ENCODE measurements at regions not wholly inside any gene's neighbourhood (a gene's known extent, or its start where the extent isn't known, plus 50 kb on each side); places are given as distances from the start of the nearest gene placed in this dataset.

- no peak overlapping the region for H3K4me2 ChIP-seq (ENCODE audit: insufficient read depth, low read length)
- ATAC-seq (no peak), DNase-seq (ENCODE audit: extremely low read depth in 1 of 4, low spot score in 3 of 4) (no peak), FAIRE-seq (no peak)
- TF ChIP-seq IFI16 (CRISPR knock-in tag; IDR thresholded peaks at IDR 0.05): no peak
- TF ChIP-seq RBM25 (IDR thresholded peaks at IDR 0.05; ENCODE audit: low read depth, low read length, severe bottlenecking): no peak
- TF ChIP-seq USF2 (CRISPR knock-in tag; IDR thresholded peaks at IDR 0.05): no peak
- TF ChIP-seq, protein P1, sequence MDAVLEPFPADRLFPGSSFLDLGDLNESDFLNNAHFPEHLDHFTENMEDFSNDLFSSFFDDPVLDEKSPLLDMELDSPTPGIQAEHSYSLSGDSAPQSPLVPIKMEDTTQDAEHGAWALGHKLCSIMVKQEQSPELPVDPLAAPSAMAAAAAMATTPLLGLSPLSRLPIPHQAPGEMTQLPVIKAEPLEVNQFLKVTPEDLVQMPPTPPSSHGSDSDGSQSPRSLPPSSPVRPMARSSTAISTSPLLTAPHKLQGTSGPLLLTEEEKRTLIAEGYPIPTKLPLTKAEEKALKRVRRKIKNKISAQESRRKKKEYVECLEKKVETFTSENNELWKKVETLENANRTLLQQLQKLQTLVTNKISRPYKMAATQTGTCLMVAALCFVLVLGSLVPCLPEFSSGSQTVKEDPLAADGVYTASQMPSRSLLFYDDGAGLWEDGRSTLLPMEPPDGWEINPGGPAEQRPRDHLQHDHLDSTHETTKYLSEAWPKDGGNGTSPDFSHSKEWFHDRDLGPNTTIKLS (IDR thresholded peaks at IDR 0.05; ENCODE audit: borderline replicate concordance, low read depth): no peak
- TF ChIP-seq PYGO2 (tag; IDR thresholded peaks at IDR 0.05): no peak
- TF ChIP-seq, protein P2, sequence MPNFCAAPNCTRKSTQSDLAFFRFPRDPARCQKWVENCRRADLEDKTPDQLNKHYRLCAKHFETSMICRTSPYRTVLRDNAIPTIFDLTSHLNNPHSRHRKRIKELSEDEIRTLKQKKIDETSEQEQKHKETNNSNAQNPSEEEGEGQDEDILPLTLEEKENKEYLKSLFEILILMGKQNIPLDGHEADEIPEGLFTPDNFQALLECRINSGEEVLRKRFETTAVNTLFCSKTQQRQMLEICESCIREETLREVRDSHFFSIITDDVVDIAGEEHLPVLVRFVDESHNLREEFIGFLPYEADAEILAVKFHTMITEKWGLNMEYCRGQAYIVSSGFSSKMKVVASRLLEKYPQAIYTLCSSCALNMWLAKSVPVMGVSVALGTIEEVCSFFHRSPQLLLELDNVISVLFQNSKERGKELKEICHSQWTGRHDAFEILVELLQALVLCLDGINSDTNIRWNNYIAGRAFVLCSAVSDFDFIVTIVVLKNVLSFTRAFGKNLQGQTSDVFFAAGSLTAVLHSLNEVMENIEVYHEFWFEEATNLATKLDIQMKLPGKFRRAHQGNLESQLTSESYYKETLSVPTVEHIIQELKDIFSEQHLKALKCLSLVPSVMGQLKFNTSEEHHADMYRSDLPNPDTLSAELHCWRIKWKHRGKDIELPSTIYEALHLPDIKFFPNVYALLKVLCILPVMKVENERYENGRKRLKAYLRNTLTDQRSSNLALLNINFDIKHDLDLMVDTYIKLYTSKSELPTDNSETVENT (CRISPR knock-in tag; IDR thresholded peaks at IDR 0.05): no peak
- TF ChIP-seq ZNF586 (CRISPR knock-in tag; conservative IDR thresholded peaks at IDR 0.05): no peak
- TF ChIP-seq, protein P3, sequence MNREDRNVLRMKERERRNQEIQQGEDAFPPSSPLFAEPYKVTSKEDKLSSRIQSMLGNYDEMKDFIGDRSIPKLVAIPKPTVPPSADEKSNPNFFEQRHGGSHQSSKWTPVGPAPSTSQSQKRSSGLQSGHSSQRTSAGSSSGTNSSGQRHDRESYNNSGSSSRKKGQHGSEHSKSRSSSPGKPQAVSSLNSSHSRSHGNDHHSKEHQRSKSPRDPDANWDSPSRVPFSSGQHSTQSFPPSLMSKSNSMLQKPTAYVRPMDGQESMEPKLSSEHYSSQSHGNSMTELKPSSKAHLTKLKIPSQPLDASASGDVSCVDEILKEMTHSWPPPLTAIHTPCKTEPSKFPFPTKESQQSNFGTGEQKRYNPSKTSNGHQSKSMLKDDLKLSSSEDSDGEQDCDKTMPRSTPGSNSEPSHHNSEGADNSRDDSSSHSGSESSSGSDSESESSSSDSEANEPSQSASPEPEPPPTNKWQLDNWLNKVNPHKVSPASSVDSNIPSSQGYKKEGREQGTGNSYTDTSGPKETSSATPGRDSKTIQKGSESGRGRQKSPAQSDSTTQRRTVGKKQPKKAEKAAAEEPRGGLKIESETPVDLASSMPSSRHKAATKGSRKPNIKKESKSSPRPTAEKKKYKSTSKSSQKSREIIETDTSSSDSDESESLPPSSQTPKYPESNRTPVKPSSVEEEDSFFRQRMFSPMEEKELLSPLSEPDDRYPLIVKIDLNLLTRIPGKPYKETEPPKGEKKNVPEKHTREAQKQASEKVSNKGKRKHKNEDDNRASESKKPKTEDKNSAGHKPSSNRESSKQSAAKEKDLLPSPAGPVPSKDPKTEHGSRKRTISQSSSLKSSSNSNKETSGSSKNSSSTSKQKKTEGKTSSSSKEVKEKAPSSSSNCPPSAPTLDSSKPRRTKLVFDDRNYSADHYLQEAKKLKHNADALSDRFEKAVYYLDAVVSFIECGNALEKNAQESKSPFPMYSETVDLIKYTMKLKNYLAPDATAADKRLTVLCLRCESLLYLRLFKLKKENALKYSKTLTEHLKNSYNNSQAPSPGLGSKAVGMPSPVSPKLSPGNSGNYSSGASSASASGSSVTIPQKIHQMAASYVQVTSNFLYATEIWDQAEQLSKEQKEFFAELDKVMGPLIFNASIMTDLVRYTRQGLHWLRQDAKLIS (CRISPR knock-in tag; IDR thresholded peaks at IDR 0.05): no peak
- TF ChIP-seq HDAC1 (IDR thresholded peaks at IDR 0.05): no peak
- TF ChIP-seq NCOA6 (IDR thresholded peaks at IDR 0.05): no peak
- no peak for TF ChIP-seq ELF2 (CRISPR knock-in tag; IDR thresholded peaks at IDR 0.05)
- TF ChIP-seq TRIM24 (IDR thresholded peaks at IDR 0.05): no peak
- no peak for TF ChIP-seq ZKSCAN3 (CRISPR knock-in tag; IDR thresholded peaks at IDR 0.05)
- peaks cover 4 to 16% of the 10 kb centered on the region in 2 experiments; a peak in 4 of 5 replicates for H3K27me3 ChIP-seq (ENCODE audit: control insufficient read depth in 2 of 2, insufficient read depth in 2 of 2, low read length in 2 of 2)
- ChIA-PET CTCF (ENCODE audit: low intra/inter-chr PET ratio) (no interaction called here), POLR2A (no interaction called here)
- no peaks in the 10 kb centered on the region for H3K36me3 ChIP-seq (ENCODE audit: control insufficient read depth, insufficient read depth, low read length)
- peaks cover 0 to 5% of the 10 kb centered on the region in 2 experiments; a peak in 2 of 5 replicates for H3K4me1 ChIP-seq (replicated peaks in 1 of 2; ENCODE audit: control insufficient read depth in 2 of 2, insufficient read depth in 2 of 2, low read length in 2 of 2)
- no peaks in the 10 kb centered on the region for H4K20me1 ChIP-seq (replicated peaks; ENCODE audit: control insufficient read depth, insufficient read depth, low read length)
- H3K79me2 ChIP-seq (ENCODE audit: control insufficient read depth, insufficient read depth, low read length): no peaks in the 10 kb centered on the region
- H3K9me3 ChIP-seq (replicated peaks; ENCODE audit: control insufficient read depth, insufficient read depth, low read depth, low read length): no peaks in the 10 kb centered on the region
- no peak overlapping the region for H3K9ac ChIP-seq (ENCODE audit: insufficient read depth in 1 of 2, low read depth in 2 of 2, low read length in 2 of 2)
- 0% methylated on average over 1 of the region's 1 CpG for WGBS (ENCODE audit: insufficient coverage, low coverage, missing lambda C conversion rate)
- no TSS peak for BruUV-seq (replicated peaks)
- no peak overlapping the region for H3K27ac ChIP-seq (ENCODE audit: extremely low read depth, low read depth, low read length)
- in situ Hi-C loops (cut with MboI): no loop called here
- H3K4me3 ChIP-seq: no peak overlapping the region
- intact Hi-C loops (cut with micrococcal nuclease): no loop called here
- no peaks in the 10 kb centered on the region for H3K9me1 ChIP-seq (ENCODE audit: control insufficient read depth, insufficient read depth, low read length)
- H2AFZ ChIP-seq (ENCODE audit: low read depth, low read length): no peak overlapping the region
Measured at GRCh38 chr3:41041899-41042298, 157.4 kb upstream of the CTNNB1 start.
